ENCODE measurements at regions not wholly inside any gene's neighbourhood (a gene's known extent, or its start where the extent isn't known, plus 50 kb on each side); places are given as distances from the start of the nearest gene placed in this dataset.

DNA sequence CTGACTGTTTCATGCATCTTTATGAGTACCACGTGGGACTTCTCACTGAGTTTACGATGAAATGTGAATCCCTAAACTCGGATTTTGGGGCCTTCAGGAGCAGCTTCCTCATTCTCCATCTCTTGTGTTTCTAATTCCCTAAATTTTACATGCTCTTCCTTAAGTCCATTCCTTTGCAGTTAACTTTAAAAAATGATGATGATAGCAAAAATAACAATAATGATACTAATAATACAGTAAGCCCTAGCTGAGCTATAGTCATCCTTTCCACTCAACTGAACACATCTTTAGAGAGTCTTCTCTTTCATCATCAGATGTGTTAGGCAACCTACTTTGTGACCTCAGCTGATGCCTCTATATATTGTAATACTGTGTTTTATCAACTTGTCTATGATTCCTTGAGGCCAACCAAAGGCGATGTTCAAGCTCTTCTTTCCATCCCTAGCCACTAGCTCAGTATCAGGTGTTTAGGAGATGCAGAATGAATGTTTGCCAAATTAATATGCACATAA, 1196.4 kb downstream of the VRK1 start:
- Histone ChIP-seq H3K36me3 (replicated peaks in 1 of 2; ENCODE audit: control insufficient read depth in 2 of 2, insufficient read depth in 2 of 2, low read length in 2 of 2) (no peaks in the 10 kb centered on the region), H3K4ac (ENCODE audit: low read length) (no peak overlapping the region), H3K27ac (replicated peaks; ENCODE audit: low read length) (no peak overlapping the region), H3K79me1 (ENCODE audit: low read depth, low read length) (no peaks in the 10 kb centered on the region), H2BK5ac (ENCODE audit: low read length) (no peak overlapping the region), H3K4me3 (ENCODE audit: low read length in 2 of 2) (no peak overlapping the region), H3K4me1 (ENCODE audit: control insufficient read depth in 2 of 2, insufficient read depth in 1 of 2, low read depth in 1 of 2, low read length in 2 of 2) (no peaks in the 10 kb centered on the region), H3K9ac (ENCODE audit: low read depth, low read length, poor library complexity) (no peak overlapping the region), H3K23ac (ENCODE audit: low read depth, low read length, poor library complexity) (no peak overlapping the region), H2AFZ (ENCODE audit: low read length) (no peak overlapping the region), H2BK15ac (ENCODE audit: low read length) (no peak overlapping the region), H3K18ac (ENCODE audit: low read length) (no peak overlapping the region), H3K4me2 (ENCODE audit: insufficient read depth, low read length, poor library complexity, severe bottlenecking) (no peak overlapping the region), H2AK5ac (ENCODE audit: low read depth, low read length) (no peak overlapping the region), H2BK12ac (ENCODE audit: low read length) (no peak overlapping the region), H3K14ac (ENCODE audit: low read length) (no peak overlapping the region), H4K8ac (ENCODE audit: low read depth, low read length) (no peak overlapping the region), H2BK120ac (ENCODE audit: low read depth, low read length) (no peak overlapping the region), H4K91ac (ENCODE audit: low read depth, low read length, poor library complexity) (no peak overlapping the region), H3K9me3 (replicated peaks in 1 of 2; ENCODE audit: control insufficient read depth in 2 of 2, insufficient read depth in 1 of 2, low read depth in 1 of 2, low read length in 2 of 2) (no peaks in the 10 kb centered on the region), H3K27me3 (ENCODE audit: control insufficient read depth in 3 of 3, insufficient read depth in 3 of 3, low read depth in 1 of 3, low read length in 3 of 3) (no peaks in the 10 kb centered on the region)
- DNase-seq (ENCODE audit: low spot score): no peak
- no CpG with 5 or more reads among the region's 4 CpGs for WGBS, 2 donors (ENCODE audit: extremely low coverage in 2 of 2, insufficient read length in 2 of 2, insufficient replicate concordance in 1 of 2)

DNA sequence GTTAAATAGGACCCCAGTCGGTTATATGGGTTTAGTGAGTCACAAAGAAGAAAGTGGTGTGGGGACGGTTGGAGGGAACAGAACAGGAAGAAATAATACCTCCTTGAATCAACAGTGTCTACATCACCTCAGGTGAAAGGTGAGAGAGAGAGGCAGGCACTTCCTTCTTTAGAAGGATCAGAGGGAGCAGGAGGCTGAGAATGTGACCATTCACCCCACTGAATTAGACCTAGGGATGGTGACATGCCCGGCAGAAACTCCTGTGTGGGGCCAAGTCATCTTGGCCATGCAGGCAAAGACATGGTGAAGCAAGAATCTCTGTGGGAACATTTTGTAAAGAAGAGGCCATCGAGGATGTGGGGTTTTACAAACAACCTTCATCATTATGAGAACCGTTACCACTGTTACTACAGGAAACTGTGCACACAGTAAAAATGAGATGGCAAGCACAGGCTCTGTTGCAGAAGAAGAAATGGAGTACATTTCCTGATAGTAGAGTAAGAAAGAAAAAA, 1196.9 kb downstream of the VRK1 start:
- Histone ChIP-seq H3K4me3 (ENCODE audit: low read length in 2 of 2) (no peak overlapping the region), H3K9me3 (replicated peaks in 1 of 2; ENCODE audit: control insufficient read depth in 2 of 2, insufficient read depth in 1 of 2, low read depth in 1 of 2, low read length in 2 of 2) (no peaks in the 10 kb centered on the region), H3K27ac (replicated peaks; ENCODE audit: low read length) (no peak overlapping the region), H2BK120ac (ENCODE audit: low read depth, low read length) (no peak overlapping the region), H2BK12ac (ENCODE audit: low read length) (no peak overlapping the region), H3K79me1 (ENCODE audit: low read depth, low read length) (no peaks in the 10 kb centered on the region), H2BK5ac (ENCODE audit: low read length) (no peak overlapping the region), H3K23ac (ENCODE audit: low read depth, low read length, poor library complexity) (no peak overlapping the region), H3K36me3 (replicated peaks in 1 of 2; ENCODE audit: control insufficient read depth in 2 of 2, insufficient read depth in 2 of 2, low read length in 2 of 2) (no peaks in the 10 kb centered on the region), H4K8ac (ENCODE audit: low read depth, low read length) (no peak overlapping the region), H3K27me3 (ENCODE audit: control insufficient read depth in 3 of 3, insufficient read depth in 3 of 3, low read depth in 1 of 3, low read length in 3 of 3) (no peaks in the 10 kb centered on the region), H3K4me1 (ENCODE audit: control insufficient read depth in 2 of 2, insufficient read depth in 1 of 2, low read depth in 1 of 2, low read length in 2 of 2) (no peaks in the 10 kb centered on the region), H3K18ac (ENCODE audit: low read length) (no peak overlapping the region), H2AFZ (ENCODE audit: low read length) (no peak overlapping the region), H3K9ac (ENCODE audit: low read depth, low read length, poor library complexity) (no peak overlapping the region), H2BK15ac (ENCODE audit: low read length) (no peak overlapping the region), H3K14ac (ENCODE audit: low read length) (no peak overlapping the region), H2AK5ac (ENCODE audit: low read depth, low read length) (no peak overlapping the region), H3K4ac (ENCODE audit: low read length) (no peak overlapping the region), H3K4me2 (ENCODE audit: insufficient read depth, low read length, poor library complexity, severe bottlenecking) (no peak overlapping the region), H4K91ac (ENCODE audit: low read depth, low read length, poor library complexity) (no peak overlapping the region)
- DNase-seq (ENCODE audit: low spot score): no peak
- WGBS, 2 donors (ENCODE audit: extremely low coverage in 2 of 2, insufficient read length in 2 of 2, insufficient replicate concordance in 1 of 2): no CpG with 5 or more reads among the region's 5 CpGs

- Histone ChIP-seq H2BK120ac (ENCODE audit: low read depth, low read length) (no peak overlapping the region), H3K4me3 (ENCODE audit: low read length in 2 of 2) (no peak overlapping the region), H3K27me3 (ENCODE audit: control insufficient read depth in 3 of 3, insufficient read depth in 3 of 3, low read depth in 1 of 3, low read length in 3 of 3) (no peaks in the 10 kb centered on the region), H3K4me1 (ENCODE audit: control insufficient read depth in 2 of 2, insufficient read depth in 1 of 2, low read depth in 1 of 2, low read length in 2 of 2) (no peaks in the 10 kb centered on the region), H3K27ac (replicated peaks; ENCODE audit: low read length) (no peak overlapping the region), H2AFZ (ENCODE audit: low read length) (no peak overlapping the region), H3K9me3 (replicated peaks in 1 of 2; ENCODE audit: control insufficient read depth in 2 of 2, insufficient read depth in 1 of 2, low read depth in 1 of 2, low read length in 2 of 2) (no peaks in the 10 kb centered on the region), H3K9ac (ENCODE audit: low read depth, low read length, poor library complexity) (no peak overlapping the region), H4K91ac (ENCODE audit: low read depth, low read length, poor library complexity) (no peak overlapping the region), H3K18ac (ENCODE audit: low read length) (no peak overlapping the region), H4K8ac (ENCODE audit: low read depth, low read length) (no peak overlapping the region), H3K4ac (ENCODE audit: low read length) (no peak overlapping the region), H3K79me1 (ENCODE audit: low read depth, low read length) (no peaks in the 10 kb centered on the region), H2BK12ac (ENCODE audit: low read length) (no peak overlapping the region), H2AK5ac (ENCODE audit: low read depth, low read length) (no peak overlapping the region), H3K36me3 (replicated peaks in 1 of 2; ENCODE audit: control insufficient read depth in 2 of 2, insufficient read depth in 2 of 2, low read length in 2 of 2) (no peaks in the 10 kb centered on the region), H2BK15ac (ENCODE audit: low read length) (no peak overlapping the region), H3K4me2 (ENCODE audit: insufficient read depth, low read length, poor library complexity, severe bottlenecking) (no peak overlapping the region), H2BK5ac (ENCODE audit: low read length) (no peak overlapping the region), H3K14ac (ENCODE audit: low read length) (no peak overlapping the region), H3K23ac (ENCODE audit: low read depth, low read length, poor library complexity) (no peak overlapping the region)
- WGBS, 2 donors (ENCODE audit: extremely low coverage in 2 of 2, insufficient read length in 2 of 2, insufficient replicate concordance in 1 of 2): no CpG with 5 or more reads among the region's 2 CpGs
- no peak for DNase-seq (ENCODE audit: low spot score)
These were observed 1197.9 kb downstream of the VRK1 start for GRCh38 chr14:97995038-97995437.

GRCh38 chr14:97995531-97995930, 1198.3 kb downstream of the VRK1 start:
- Histone ChIP-seq H2BK5ac (ENCODE audit: low read length) (no peak overlapping the region), H3K36me3 (replicated peaks in 1 of 2; ENCODE audit: control insufficient read depth in 2 of 2, insufficient read depth in 2 of 2, low read length in 2 of 2) (no peaks in the 10 kb centered on the region), H2BK15ac (ENCODE audit: low read length) (no peak overlapping the region), H3K23ac (ENCODE audit: low read depth, low read length, poor library complexity) (no peak overlapping the region), H4K8ac (ENCODE audit: low read depth, low read length) (no peak overlapping the region), H3K79me1 (ENCODE audit: low read depth, low read length) (no peaks in the 10 kb centered on the region), H3K27me3 (ENCODE audit: control insufficient read depth in 3 of 3, insufficient read depth in 3 of 3, low read depth in 1 of 3, low read length in 3 of 3) (no peaks in the 10 kb centered on the region), H3K9ac (ENCODE audit: low read depth, low read length, poor library complexity) (no peak overlapping the region), H3K18ac (ENCODE audit: low read length) (no peak overlapping the region), H2BK120ac (ENCODE audit: low read depth, low read length) (no peak overlapping the region), H3K27ac (replicated peaks; ENCODE audit: low read length) (no peak overlapping the region), H3K4me3 (ENCODE audit: low read length in 2 of 2) (no peak overlapping the region), H3K14ac (ENCODE audit: low read length) (no peak overlapping the region), H2BK12ac (ENCODE audit: low read length) (no peak overlapping the region), H2AFZ (ENCODE audit: low read length) (no peak overlapping the region), H2AK5ac (ENCODE audit: low read depth, low read length) (no peak overlapping the region), H4K91ac (ENCODE audit: low read depth, low read length, poor library complexity) (no peak overlapping the region), H3K4ac (ENCODE audit: low read length) (no peak overlapping the region), H3K4me1 (ENCODE audit: control insufficient read depth in 2 of 2, insufficient read depth in 1 of 2, low read depth in 1 of 2, low read length in 2 of 2) (no peaks in the 10 kb centered on the region), H3K9me3 (replicated peaks in 1 of 2; ENCODE audit: control insufficient read depth in 2 of 2, insufficient read depth in 1 of 2, low read depth in 1 of 2, low read length in 2 of 2) (no peaks in the 10 kb centered on the region), H3K4me2 (ENCODE audit: insufficient read depth, low read length, poor library complexity, severe bottlenecking) (no peak overlapping the region)
- no peak for DNase-seq (ENCODE audit: low spot score)
- WGBS, 2 donors (ENCODE audit: extremely low coverage in 2 of 2, insufficient read length in 2 of 2, insufficient replicate concordance in 1 of 2): no CpG with 5 or more reads among the region's 2 CpGs
